Activated CD8-positive, alpha-beta memory T cell treated with anti-CD3 and anti-CD28 coated beads for 36 hours (primary cell): ENCODE measurements at regions not wholly inside any gene's neighbourhood (a gene's known extent, or its start where the extent isn't known, plus 50 kb on each side); places are given as distances from the start of the nearest gene placed in this dataset.

Experiments
- CTCF ChIA-PET: fragments of 350-600 bp; sonication (Branson Sonifier 250); formaldehyde crosslinking; loops from one replicate; lab custom pipeline; 2021; ENCODE audit warnings: antibody characterized with exemption; lab: Charles Lee
- POLR2A ChIA-PET: fragments of 350-600 bp; sonication (Branson Sonifier 250); formaldehyde crosslinking; loops from one replicate; lab custom pipeline; 2021; ENCODE audit warnings: antibody characterized with exemption; lab: Charles Lee

- ChIA-PET POLR2A (no interaction called here), CTCF (no interaction called here)
These were observed 602.7 kb upstream of the ZNF608 start for GRCh38 chr5:125348936-125349831.

GRCh38 chr5:125357660-125358059 is 611.2 kb upstream of the ZNF608 start:
- ChIA-PET POLR2A (no interaction called here), CTCF (no interaction called here)

- POLR2A ChIA-PET, result no interaction called here
These were observed 619.3 kb upstream of the ZNF608 start for GRCh38 chr5:125365747-125366146.

GRCh38 chr5:125367702-125368101 is 621.3 kb upstream of the ZNF608 start:
- ChIA-PET CTCF (no interaction called here), POLR2A (no interaction called here)

More at GRCh38 chr5:125365747-125366146, 619.3 kb upstream of the ZNF608 start:
- CTCF ChIA-PET, result no interaction called here

GRCh38 chr5:125370461-125371205 is 624.2 kb upstream of the ZNF608 start:
- ChIA-PET POLR2A (no interaction called here), CTCF (no interaction called here)

- ChIA-PET CTCF (interaction anchor here (0.9 kb wide), 1 partner anchor 14 kb away, joined by 5 read pairs; no protein-coding TSS in a partner anchor), POLR2A (no interaction called here)
These were observed 626.5 kb upstream of the ZNF608 start for GRCh38 chr5:125372694-125373631.

- CTCF ChIA-PET, result no interaction called here
- POLR2A ChIA-PET, result no interaction called here
These were observed 628.7 kb upstream of the ZNF608 start for GRCh38 chr5:125375143-125375542.

- POLR2A ChIA-PET, result no interaction called here
- CTCF ChIA-PET, result no interaction called here
These were observed 629.7 kb upstream of the ZNF608 start for GRCh38 chr5:125376059-125376641.

- CTCF ChIA-PET, result no interaction called here
- POLR2A ChIA-PET, result no interaction called here
These were observed 630.7 kb upstream of the ZNF608 start for GRCh38 chr5:125377141-125377540.

GRCh38 chr5:125381290-125381689 is 634.9 kb upstream of the ZNF608 start:
- CTCF ChIA-PET, result no interaction called here

GRCh38 chr5:125384071-125384470 is 637.6 kb upstream of the ZNF608 start:
- POLR2A ChIA-PET, result no interaction called here
- CTCF ChIA-PET, result no interaction called here

More at GRCh38 chr5:125381290-125381689, 634.9 kb upstream of the ZNF608 start:
- POLR2A ChIA-PET, result no interaction called here

- POLR2A ChIA-PET, result no interaction called here
- CTCF ChIA-PET, result no interaction called here
These were observed 643.9 kb upstream of the ZNF608 start for GRCh38 chr5:125390326-125390725.

GRCh38 chr5:125393221-125393815 is 646.9 kb upstream of the ZNF608 start:
- ChIA-PET CTCF (no interaction called here), POLR2A (no interaction called here)

GRCh38 chr5:125394661-125395280 is 648.3 kb upstream of the ZNF608 start:
- POLR2A ChIA-PET, result no interaction called here
- CTCF ChIA-PET, result no interaction called here

- ChIA-PET CTCF (no interaction called here), POLR2A (no interaction called here)
These were observed 650.0 kb upstream of the ZNF608 start for GRCh38 chr5:125396462-125396861.

GRCh38 chr5:125398466-125398865 is 652.0 kb upstream of the ZNF608 start:
- CTCF ChIA-PET, result no interaction called here
- POLR2A ChIA-PET, result no interaction called here

- CTCF ChIA-PET, result no interaction called here
These were observed 653.4 kb upstream of the ZNF608 start for GRCh38 chr5:125399885-125400284.

More at GRCh38 chr5:125399885-125400284, 653.4 kb upstream of the ZNF608 start:
- POLR2A ChIA-PET, result no interaction called here
